ENCODE measurements at regions not wholly inside any gene's neighbourhood (a gene's known extent, or its start where the extent isn't known, plus 50 kb on each side); places are given as distances from the start of the nearest gene placed in this dataset.

DNA sequence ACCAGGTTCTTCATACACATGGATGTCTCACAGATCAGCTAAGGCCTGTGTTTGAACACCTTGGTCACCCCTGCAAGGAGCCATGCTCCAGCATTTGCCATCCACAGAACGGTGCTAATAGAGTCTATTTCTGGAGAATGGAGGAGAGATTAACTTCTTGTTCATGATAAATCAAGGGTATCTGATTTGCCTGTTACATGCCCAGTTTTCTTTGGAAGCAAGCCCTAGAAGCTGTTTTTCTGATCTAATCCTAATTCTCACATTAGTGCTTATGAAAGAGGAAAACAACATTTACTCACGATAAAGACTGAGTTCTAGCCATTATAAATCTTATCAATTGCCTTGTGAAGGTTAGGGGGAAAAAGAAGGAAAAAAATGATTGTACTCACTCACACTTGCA lies 119.6 kb upstream of the DTNA start (continued):
- TF ChIP-seq, protein P1, sequence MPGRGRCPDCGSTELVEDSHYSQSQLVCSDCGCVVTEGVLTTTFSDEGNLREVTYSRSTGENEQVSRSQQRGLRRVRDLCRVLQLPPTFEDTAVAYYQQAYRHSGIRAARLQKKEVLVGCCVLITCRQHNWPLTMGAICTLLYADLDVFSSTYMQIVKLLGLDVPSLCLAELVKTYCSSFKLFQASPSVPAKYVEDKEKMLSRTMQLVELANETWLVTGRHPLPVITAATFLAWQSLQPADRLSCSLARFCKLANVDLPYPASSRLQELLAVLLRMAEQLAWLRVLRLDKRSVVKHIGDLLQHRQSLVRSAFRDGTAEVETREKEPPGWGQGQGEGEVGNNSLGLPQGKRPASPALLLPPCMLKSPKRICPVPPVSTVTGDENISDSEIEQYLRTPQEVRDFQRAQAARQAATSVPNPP (CRISPR knock-in tag; IDR thresholded peaks at IDR 0.05): no peak

DNA sequence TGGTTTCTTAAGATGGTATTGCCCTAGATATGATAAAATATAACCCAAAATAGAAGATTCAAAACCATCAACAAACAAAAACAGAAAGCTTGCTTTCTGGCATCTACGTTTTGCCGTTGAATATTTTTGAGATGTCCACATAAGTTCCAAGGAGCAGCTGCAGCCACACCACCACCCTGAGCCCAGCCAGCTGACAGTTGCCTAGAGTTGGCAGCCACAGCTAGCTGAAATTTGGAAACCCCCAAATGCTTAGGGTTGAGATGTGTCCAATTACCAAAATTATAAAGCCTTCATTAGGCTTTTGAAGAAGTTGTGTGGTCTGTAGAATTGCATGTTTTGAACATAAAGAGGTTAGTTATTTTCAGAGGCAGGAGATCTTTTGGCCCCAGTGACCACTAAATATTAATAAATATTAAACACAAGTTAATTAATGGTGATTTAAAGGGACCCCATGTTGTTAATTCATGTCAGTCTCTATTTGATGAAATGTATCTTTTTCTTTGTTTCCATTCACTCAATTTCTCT lies 118.1 kb upstream of the DTNA start:
- intact Hi-C loops (cut with micrococcal nuclease; ENCODE audit: unreplicated experiment): no loop called here
- Histone ChIP-seq H3K36me3 (replicated peaks in 1 of 2; ENCODE audit: control insufficient read depth in 1 of 2, insufficient read depth in 2 of 2, low read length in 2 of 2) (no peaks in the 10 kb centered on the region), H3K9me3 (ENCODE audit: low read length) (no peaks in the 10 kb centered on the region), H3K27ac (ENCODE audit: extremely low read length, insufficient read depth, low read length) (no peak overlapping the region), H3K4me1 (ENCODE audit: insufficient read depth, low read length) (no peaks in the 10 kb centered on the region), H3K27me3 (ENCODE audit: control insufficient read depth in 1 of 2, insufficient read depth in 2 of 2, low read length in 2 of 2) (no peaks in the 10 kb centered on the region), H3K4me2 (ENCODE audit: low read depth, low read length) (no peak overlapping the region), H3K9ac (ENCODE audit: insufficient read depth, low read depth, low read length) (no peak overlapping the region), H4K20me1 (ENCODE audit: insufficient read depth, low read length) (no peaks in the 10 kb centered on the region), H2AFZ (ENCODE audit: low read length) (no peak overlapping the region), H3K79me2 (ENCODE audit: insufficient read depth, low read length) (no peaks in the 10 kb centered on the region), H3K4me3 (replicated peaks in 1 of 3; ENCODE audit: insufficient read depth in 1 of 3, low read depth in 2 of 3, low read length in 3 of 3) (no peak overlapping the region)
- WGBS (ENCODE audit: low lambda C conversion rate): 81% methylated on average over 2 of the region's 2 CpGs
- ATAC-seq: no peak
- CTCF ChIA-PET (ENCODE audit: low intra/inter-chr PET ratio, low total read pairs): no interaction called here
- no peak for TF ChIP-seq ETV5 (CRISPR knock-in tag; IDR thresholded peaks at IDR 0.05; ENCODE audit: borderline replicate concordance)
- TF ChIP-seq TBP (CRISPR knock-in tag; IDR thresholded peaks at IDR 0.05): no peak
- TF ChIP-seq SOX5 (CRISPR knock-in tag; IDR thresholded peaks at IDR 0.05; ENCODE audit: borderline replicate concordance): no peak
- TF ChIP-seq, protein P2, sequence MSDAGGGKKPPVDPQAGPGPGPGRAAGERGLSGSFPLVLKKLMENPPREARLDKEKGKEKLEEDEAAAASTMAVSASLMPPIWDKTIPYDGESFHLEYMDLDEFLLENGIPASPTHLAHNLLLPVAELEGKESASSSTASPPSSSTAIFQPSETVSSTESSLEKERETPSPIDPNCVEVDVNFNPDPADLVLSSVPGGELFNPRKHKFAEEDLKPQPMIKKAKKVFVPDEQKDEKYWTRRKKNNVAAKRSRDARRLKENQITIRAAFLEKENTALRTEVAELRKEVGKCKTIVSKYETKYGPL (CRISPR knock-in tag; IDR thresholded peaks at IDR 0.05): no peak
- TF ChIP-seq, protein P3, sequence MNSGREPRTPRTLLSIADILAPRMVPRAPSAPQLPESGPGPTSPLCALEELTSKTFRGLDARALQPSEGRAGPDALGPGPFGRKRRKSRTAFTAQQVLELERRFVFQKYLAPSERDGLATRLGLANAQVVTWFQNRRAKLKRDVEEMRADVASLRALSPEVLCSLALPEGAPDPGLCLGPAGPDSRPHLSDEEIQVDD (CRISPR knock-in tag; IDR thresholded peaks at IDR 0.05; ENCODE audit: borderline replicate concordance): no peak
- TF ChIP-seq DMAP1 (CRISPR knock-in tag; IDR thresholded peaks at IDR 0.05): no peak
- no peak for TF ChIP-seq ZNF552 (CRISPR knock-in tag; IDR thresholded peaks at IDR 0.05; ENCODE audit: borderline replicate concordance)
- no peak for TF ChIP-seq ISL2 (CRISPR knock-in tag; IDR thresholded peaks at IDR 0.05)
- TF ChIP-seq ZNF749 (CRISPR knock-in tag; IDR thresholded peaks at IDR 0.05; ENCODE audit: borderline replicate concordance): no peak
- no TSS peak for BruUV-seq (replicated peaks)
- no peak for DNase-seq (ENCODE audit: low spot score)
- in situ Hi-C loops (cut with HindIII; ENCODE audit: extremely low pct_ligation_motif_present, low pct_unique_long_range_greater_than_20kb): no loop called here
- no peak for FAIRE-seq
- POLR2A ChIA-PET: no interaction called here
